GM18520 (cell line): ENCODE measurements at regions not wholly inside any gene's neighbourhood (a gene's known extent, or its start where the extent isn't known, plus 50 kb on each side); places are given as distances from the start of the nearest gene placed in this dataset.

Source experiments
- ATAC-seq: cut with Tn5 transposase; IDR thresholded peaks from one replicate; pipeline ENCODE4 v1.9.1; 2021; ENCODE audit not compliant: unreplicated experiment

- no peak for ATAC-seq
These were observed 63.0 kb upstream of the GALNT13 start for GRCh38 chr2:153808679-153809078.

- ATAC-seq: no peak
These were observed 60.2 kb upstream of the GALNT13 start for GRCh38 chr2:153811516-153811915.

- ATAC-seq: no peak
These were observed 59.1 kb upstream of the GALNT13 start for GRCh38 chr2:153812632-153813031.

GRCh38 chr2:153818242-153818641, 53.5 kb upstream of the GALNT13 start:
- ATAC-seq: no peak

GRCh38 chr2:153819074-153819473, 52.6 kb upstream of the GALNT13 start:
- ATAC-seq: no peak

- no peak for ATAC-seq
These were observed 52.2 kb upstream of the GALNT13 start for GRCh38 chr2:153819501-153819900.
